Natural killer cell (primary cell): ENCODE measurements at regions not wholly inside any gene's neighbourhood (a gene's known extent, or its start where the extent isn't known, plus 50 kb on each side); places are given as distances from the start of the nearest gene placed in this dataset.
A peak's percentile ranks its signal among the peaks of the same experiment; 100 is the strongest.

ENCODE experiments used
- ATAC-seq, 3 donors: fragments of 150-1000 bp in 2 of 3; fragments of 200-7000 bp in 1 of 3; cut with Tn5 transposase; 1 replicate in 1 of 3; 2 replicates in 2 of 3; pipeline ENCODE4 v1.10.0; 2021; ENCODE audit warnings: mild to moderate bottlenecking in 2 of 3, moderate library complexity in 2 of 3
- DNase-seq, 2 donors: peaks; one replicate each; pipeline versions ENCODE4 v3.0.0 to v3.0.0-alpha.2; 2013 to 2021; ENCODE audit warnings: mixed read lengths in 1 of 2
- H3K27ac ChIP-seq: one replicate; pipeline ENCODE4 v1.5.1; 2013; ENCODE audit warnings: mild to moderate bottlenecking, low read length
- H3K27me3 ChIP-seq: one replicate; pipeline ENCODE4 v1.6.1; 2013; ENCODE audit warnings: low read length; ENCODE audit not compliant: control insufficient read depth, insufficient read depth
- H3K36me3 ChIP-seq: one replicate; pipeline ENCODE4 v1.6.1; 2013; ENCODE audit warnings: low read length; ENCODE audit not compliant: control insufficient read depth, insufficient read depth
- H3K4me1 ChIP-seq: one replicate; pipeline ENCODE4 v1.6.1; 2013; ENCODE audit warnings: low read length; ENCODE audit not compliant: control insufficient read depth, insufficient read depth
- H3K4me3 ChIP-seq: one replicate; pipeline ENCODE4 v1.5.1; 2013; ENCODE audit warnings: low read length
- H3K9me3 ChIP-seq: one replicate; pipeline ENCODE4 v1.6.1; 2013; ENCODE audit warnings: low read length; ENCODE audit not compliant: control insufficient read depth, insufficient read depth
- H3K27ac Mint-ChIP-seq, 2 donors: one replicate each; pipeline ENCODE4 v1.8.0; 2022; ENCODE audit warnings: mild to moderate bottlenecking in 2 of 2, mixed read lengths in 2 of 2, moderate library complexity in 1 of 2
- H3K27me3 Mint-ChIP-seq, 2 donors: one replicate each; pipeline ENCODE4 v1.8.0; 2022; ENCODE audit warnings: low read depth in 2 of 2, mixed read lengths in 2 of 2
- H3K36me3 Mint-ChIP-seq: one replicate; pipeline ENCODE4 v1.8.0; 2022; ENCODE audit warnings: mixed read lengths
- H3K4me1 Mint-ChIP-seq, 2 donors: one replicate each; pipeline ENCODE4 v1.8.0; 2022; ENCODE audit warnings: mixed read lengths in 2 of 2
- H3K4me3 Mint-ChIP-seq: one replicate; pipeline ENCODE4 v1.8.0; 2022; ENCODE audit warnings: mild to moderate bottlenecking, moderate library complexity, mixed read lengths
- H3K9me3 Mint-ChIP-seq, 2 donors: one replicate each; pipeline ENCODE4 v1.8.0; 2022; ENCODE audit warnings: mixed read lengths in 2 of 2
- WGBS: methylation state at CpG from one replicate; pipeline ENCODE4 v1.1.7; 2013; ENCODE audit warnings: missing lambda C conversion rate; ENCODE audit not compliant: insufficient coverage; 5-methylcytosine and 5-hydroxymethylcytosine counted together
- intact Hi-C: fragments of 100-400 bp; cut with micrococcal nuclease; formaldehyde crosslinking; loops from one replicate; pipeline ENCODE4 v1.14.2; 2022
- TF ChIP-seq, protein P1 (sequence below): fragments of 200-600 bp; IDR thresholded peaks from one replicate; pipeline ENCODE4 v1.8.0; 2022; ENCODE audit warnings: antibody characterized with exemption

DNA sequence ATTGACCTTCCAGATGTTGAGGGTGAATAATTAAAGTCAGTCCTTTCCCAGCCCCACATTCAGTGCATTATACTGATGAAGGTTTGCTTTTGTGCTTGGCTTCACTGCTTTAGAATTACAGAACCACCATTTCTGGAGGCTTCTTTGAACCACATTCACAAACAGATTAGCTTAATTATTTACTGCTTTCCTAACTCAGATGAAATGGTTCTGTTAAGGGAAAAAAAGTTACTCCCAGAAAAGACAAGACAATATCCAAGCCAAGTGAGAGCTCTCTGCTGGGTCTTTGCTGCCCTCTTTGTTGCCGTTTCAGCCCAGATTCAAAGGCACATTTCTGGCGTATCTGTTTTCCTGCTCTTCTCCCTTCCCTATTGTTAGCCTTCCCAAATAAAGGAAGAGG lies 188.9 kb downstream of the AHR start:
- no peaks in the 10 kb centered on the region for H3K36me3 ChIP-seq
- 94% methylated on average over 2 of the region's 2 CpGs for WGBS
- ATAC-seq = no peak
- no peaks in the 10 kb centered on the region for H3K27me3 Mint-ChIP-seq
- DNase-seq = no peak
- no peak overlapping the region for H3K27ac ChIP-seq
- H3K4me1 ChIP-seq = no peaks in the 10 kb centered on the region
- TF ChIP-seq, protein P1, sequence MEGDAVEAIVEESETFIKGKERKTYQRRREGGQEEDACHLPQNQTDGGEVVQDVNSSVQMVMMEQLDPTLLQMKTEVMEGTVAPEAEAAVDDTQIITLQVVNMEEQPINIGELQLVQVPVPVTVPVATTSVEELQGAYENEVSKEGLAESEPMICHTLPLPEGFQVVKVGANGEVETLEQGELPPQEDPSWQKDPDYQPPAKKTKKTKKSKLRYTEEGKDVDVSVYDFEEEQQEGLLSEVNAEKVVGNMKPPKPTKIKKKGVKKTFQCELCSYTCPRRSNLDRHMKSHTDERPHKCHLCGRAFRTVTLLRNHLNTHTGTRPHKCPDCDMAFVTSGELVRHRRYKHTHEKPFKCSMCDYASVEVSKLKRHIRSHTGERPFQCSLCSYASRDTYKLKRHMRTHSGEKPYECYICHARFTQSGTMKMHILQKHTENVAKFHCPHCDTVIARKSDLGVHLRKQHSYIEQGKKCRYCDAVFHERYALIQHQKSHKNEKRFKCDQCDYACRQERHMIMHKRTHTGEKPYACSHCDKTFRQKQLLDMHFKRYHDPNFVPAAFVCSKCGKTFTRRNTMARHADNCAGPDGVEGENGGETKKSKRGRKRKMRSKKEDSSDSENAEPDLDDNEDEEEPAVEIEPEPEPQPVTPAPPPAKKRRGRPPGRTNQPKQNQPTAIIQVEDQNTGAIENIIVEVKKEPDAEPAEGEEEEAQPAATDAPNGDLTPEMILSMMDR = no peak
- no peak overlapping the region for H3K4me3 Mint-ChIP-seq
- no peak overlapping the region for H3K4me3 ChIP-seq
- no peaks in the 10 kb centered on the region for H3K9me3 ChIP-seq
- no peak overlapping the region for H3K27ac Mint-ChIP-seq
- H3K36me3 Mint-ChIP-seq = no peaks in the 10 kb centered on the region
- no peaks in the 10 kb centered on the region for H3K27me3 ChIP-seq
- no peaks in the 10 kb centered on the region for H3K4me1 Mint-ChIP-seq
- intact Hi-C loops = no loop called here
- H3K9me3 Mint-ChIP-seq = no peaks in the 10 kb centered on the region

DNA sequence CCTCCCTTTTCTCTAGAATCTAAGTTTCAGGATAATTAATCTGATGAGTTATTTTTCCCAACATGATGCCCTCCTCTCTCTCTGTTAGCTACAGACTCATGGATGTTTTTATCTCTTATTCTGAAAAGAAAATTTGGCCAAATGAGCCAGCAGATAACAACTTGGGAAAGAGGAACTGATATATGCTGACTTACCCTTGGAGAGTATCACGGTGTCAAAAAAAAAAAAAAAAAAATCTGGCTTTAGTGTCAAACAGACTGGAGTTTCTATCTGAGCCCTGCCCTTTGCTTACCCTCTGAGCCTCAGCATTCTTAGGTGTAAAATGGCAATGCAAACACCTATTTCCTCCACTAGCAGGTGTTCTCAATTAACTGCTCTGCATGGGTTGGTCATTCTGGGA lies 190.4 kb downstream of the AHR start:
- no peaks in the 10 kb centered on the region for H3K27me3 Mint-ChIP-seq
- H3K36me3 ChIP-seq = no peaks in the 10 kb centered on the region
- intact Hi-C loops = no loop called here
- 58% methylated on average over 1 of the region's 1 CpG for WGBS
- DNase-seq = no peak
- TF ChIP-seq, protein P1 = no peak
- H3K36me3 Mint-ChIP-seq = no peaks in the 10 kb centered on the region
- H3K4me3 Mint-ChIP-seq = no peak overlapping the region
- no peaks in the 10 kb centered on the region for H3K9me3 Mint-ChIP-seq
- H3K27ac ChIP-seq = no peak overlapping the region
- H3K9me3 ChIP-seq = no peaks in the 10 kb centered on the region
- H3K4me3 ChIP-seq = no peak overlapping the region
- H3K4me1 Mint-ChIP-seq = no peaks in the 10 kb centered on the region
- no peaks in the 10 kb centered on the region for H3K4me1 ChIP-seq
- H3K27me3 ChIP-seq = no peaks in the 10 kb centered on the region
- ATAC-seq = no peak
- H3K27ac Mint-ChIP-seq = no peak overlapping the region

DNA sequence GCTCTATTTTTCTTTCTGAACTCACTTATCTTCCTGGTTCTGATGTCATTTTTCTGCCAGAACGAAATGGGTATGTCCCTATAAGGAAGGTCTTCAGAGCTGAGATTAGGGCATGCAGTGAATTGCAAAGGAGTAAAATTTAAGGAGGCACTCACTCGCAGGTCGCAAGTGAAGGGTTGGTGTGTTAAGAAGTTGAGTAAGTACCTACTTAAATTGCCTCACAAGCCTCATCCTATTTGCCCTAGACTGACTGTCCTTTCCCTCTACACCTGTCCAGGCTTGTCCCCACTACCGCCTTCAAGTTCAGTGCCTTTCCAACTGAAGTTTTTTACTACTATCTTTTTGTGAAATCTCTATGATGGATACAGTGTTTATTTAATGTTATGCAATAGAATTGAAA lies 191.5 kb downstream of the AHR start:
- Histone ChIP-seq H3K27me3 (no peaks in the 10 kb centered on the region), H3K9me3 (no peaks in the 10 kb centered on the region), H3K36me3 (no peaks in the 10 kb centered on the region), H3K4me1 (no peaks in the 10 kb centered on the region), H3K27ac (no peak overlapping the region), H3K4me3 (no peak overlapping the region)
- no peak for ATAC-seq
- intact Hi-C loops = no loop called here
- H3K36me3 Mint-ChIP-seq = no peaks in the 10 kb centered on the region
- TF ChIP-seq, protein P1 = no peak
- no peaks in the 10 kb centered on the region for H3K27me3 Mint-ChIP-seq
- WGBS = 89% methylated on average over 1 of the region's 4 CpGs
- H3K27ac Mint-ChIP-seq = no peak overlapping the region
- peak in 1 of 2 donors; percentile 3 for DNase-seq
- H3K4me3 Mint-ChIP-seq = no peak overlapping the region
- H3K4me1 Mint-ChIP-seq = no peaks in the 10 kb centered on the region
- H3K9me3 Mint-ChIP-seq = no peaks in the 10 kb centered on the region

DNA sequence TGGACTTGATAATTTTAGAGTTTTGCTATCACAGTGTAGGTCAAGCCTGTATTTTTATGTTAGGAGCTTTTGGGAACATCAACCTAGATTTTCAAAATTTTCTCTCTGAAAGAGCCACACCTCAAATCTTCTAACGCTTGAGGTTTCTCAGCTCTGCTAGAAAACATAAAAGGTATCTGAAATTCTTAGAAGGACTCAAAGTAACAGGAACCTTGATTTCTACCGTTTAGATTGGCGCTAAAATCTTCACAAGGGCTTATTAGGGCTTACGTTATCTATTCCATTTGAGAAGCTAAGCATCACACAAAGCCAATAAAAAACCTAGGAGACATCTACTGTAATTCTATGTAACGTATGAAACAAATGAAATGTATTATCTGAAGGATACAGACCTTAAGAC lies 192.4 kb downstream of the AHR start:
- H3K9me3 Mint-ChIP-seq = no peaks in the 10 kb centered on the region
- Histone ChIP-seq H3K4me3 (no peak overlapping the region), H3K27me3 (no peaks in the 10 kb centered on the region), H3K9me3 (no peaks in the 10 kb centered on the region), H3K4me1 (no peaks in the 10 kb centered on the region), H3K27ac (no peak overlapping the region), H3K36me3 (no peaks in the 10 kb centered on the region)
- H3K36me3 Mint-ChIP-seq = no peaks in the 10 kb centered on the region
- H3K27me3 Mint-ChIP-seq = no peaks in the 10 kb centered on the region
- intact Hi-C loops = no loop called here
- ATAC-seq (no peak), DNase-seq (no peak)
- H3K4me1 Mint-ChIP-seq = no peaks in the 10 kb centered on the region
- no peak overlapping the region for H3K4me3 Mint-ChIP-seq
- 28% methylated on average over 3 of the region's 5 CpGs for WGBS
- H3K27ac Mint-ChIP-seq = no peak overlapping the region
- TF ChIP-seq, protein P1 = no peak
